WTC11 (cell line): ENCODE measurements at regions not wholly inside any gene's neighbourhood (a gene's known extent, or its start where the extent isn't known, plus 50 kb on each side); places are given as distances from the start of the nearest gene placed in this dataset.

Experiments used
- ATAC-seq: fragments of 200-7000 bp; cut with Tn5 transposase; 2 replicates; pipeline ENCODE4 v1.10.0; 2021; ENCODE audit warnings: mild to moderate bottlenecking, moderate library complexity
- CTCF ChIA-PET: fragments of 300-600 bp; sonication (Branson Sonifier 250); formaldehyde crosslinking; loops from one replicate; lab custom pipeline; 2021; ENCODE audit warnings: antibody characterized with exemption; lab: Charles Lee
- POLR2A ChIA-PET: fragments of 350-600 bp; sonication (Branson Sonifier 250); formaldehyde crosslinking; loops from one replicate; lab custom pipeline; 2021; ENCODE audit warnings: antibody characterized with exemption; lab: Charles Lee
- DNase-seq: peaks from one replicate; pipeline ENCODE4 v3.0.0; 2021; ENCODE audit warnings: low spot score
- H3K27ac Mint-ChIP-seq: 2 replicates; pipeline ENCODE4 v1.8.0; 2021; ENCODE audit warnings: mixed read lengths
- H3K27me3 Mint-ChIP-seq: 2 replicates; pipeline ENCODE4 v1.8.0; 2021; ENCODE audit warnings: low read depth, mild to moderate bottlenecking, moderate library complexity, mixed read lengths
- H3K36me3 Mint-ChIP-seq: 2 replicates; pipeline ENCODE4 v1.8.0; 2021; ENCODE audit warnings: mixed read lengths
- H3K4me1 Mint-ChIP-seq: 2 replicates; pipeline ENCODE4 v1.8.0; 2022; ENCODE audit warnings: mixed read lengths
- H3K4me3 Mint-ChIP-seq: 2 replicates; pipeline ENCODE4 v1.8.0; 2021; ENCODE audit warnings: mild to moderate bottlenecking, moderate library complexity, mixed read lengths
- H3K9me3 Mint-ChIP-seq: 2 replicates; pipeline ENCODE4 v1.8.0; 2021; ENCODE audit warnings: mixed read lengths
- CBFB ChIP-seq: sonication (generic); formaldehyde crosslinking; IDR thresholded peaks from 2 replicates; pipeline ENCODE4 v1.8.1; 2022; ENCODE audit warnings: mild to moderate bottlenecking, low read depth, missing genetic modification reagents
- ELF4 ChIP-seq: sonication (generic); formaldehyde crosslinking; IDR thresholded peaks from 2 replicates; pipeline ENCODE4 v1.8.1; 2022; ENCODE audit warnings: low read depth, mild to moderate bottlenecking, moderate library complexity, missing genetic modification reagents
- ESRRA ChIP-seq: sonication (generic); formaldehyde crosslinking; IDR thresholded peaks from 2 replicates; pipeline ENCODE4 v1.8.1; 2022; ENCODE audit warnings: mild to moderate bottlenecking, missing genetic modification reagents, borderline replicate concordance
- GABPB1 ChIP-seq: sonication (generic); formaldehyde crosslinking; IDR thresholded peaks from 2 replicates; pipeline ENCODE4 v1.8.1; 2023; ENCODE audit warnings: mild to moderate bottlenecking, missing genetic modification reagents
- HMGA2 ChIP-seq: fragments of 250-450 bp; sonication (Bioruptor Pico); IDR thresholded peaks from 2 replicates; pipeline ENCODE4 v1.4.0; 2021; ENCODE audit warnings: mild to moderate bottlenecking, moderate library complexity
- IRF2 ChIP-seq: sonication (generic); formaldehyde crosslinking; IDR thresholded peaks from 2 replicates; pipeline ENCODE4 v1.8.0; 2022; ENCODE audit warnings: low read depth, missing genetic modification reagents, borderline replicate concordance
- KAT7 ChIP-seq: sonication (generic); formaldehyde crosslinking; IDR thresholded peaks from 2 replicates; pipeline ENCODE4 v1.8.1; 2023; ENCODE audit warnings: missing genetic modification reagents, mild to moderate bottlenecking, borderline replicate concordance
- MLX ChIP-seq: sonication (generic); formaldehyde crosslinking; IDR thresholded peaks from 2 replicates; pipeline ENCODE4 v1.8.1; 2023; ENCODE audit warnings: mild to moderate bottlenecking, missing genetic modification reagents, moderate library complexity
- MYBL2 ChIP-seq: sonication (generic); formaldehyde crosslinking; IDR thresholded peaks from 2 replicates; pipeline ENCODE4 v1.8.1; 2023; ENCODE audit warnings: mild to moderate bottlenecking, moderate library complexity, missing genetic modification reagents
- NFATC4 ChIP-seq: fragments of 250-450 bp; sonication (Bioruptor Pico); IDR thresholded peaks from 2 replicates; pipeline ENCODE4 v1.9.0; 2021; ENCODE audit warnings: mild to moderate bottlenecking
- NFE2L1 ChIP-seq: sonication (generic); formaldehyde crosslinking; IDR thresholded peaks from 2 replicates; pipeline ENCODE4 v1.8.1; 2023; ENCODE audit warnings: missing genetic modification reagents
- NFYB ChIP-seq: sonication (generic); formaldehyde crosslinking; conservative IDR thresholded peaks from 2 replicates; pipeline ENCODE4 v1.8.0; 2022; ENCODE audit warnings: low read depth, missing genetic modification reagents
- NR2C2 ChIP-seq: sonication (generic); formaldehyde crosslinking; IDR thresholded peaks from 2 replicates; pipeline ENCODE4 v1.8.0; 2022; ENCODE audit warnings: mild to moderate bottlenecking, missing genetic modification reagents
- RELA ChIP-seq: sonication (generic); formaldehyde crosslinking; IDR thresholded peaks from 2 replicates; pipeline ENCODE4 v1.8.1; 2022; ENCODE audit warnings: missing genetic modification reagents, mild to moderate bottlenecking, borderline replicate concordance
- SOX15 ChIP-seq: fragments of 250-450 bp; sonication (Bioruptor Pico); IDR thresholded peaks from 2 replicates; pipeline ENCODE4 v1.9.0; 2021; ENCODE audit warnings: mild to moderate bottlenecking
- SP1 ChIP-seq: sonication (generic); formaldehyde crosslinking; conservative IDR thresholded peaks from 2 replicates; pipeline ENCODE4 v1.8.1; 2022; ENCODE audit warnings: missing genetic modification reagents
- TCF7 ChIP-seq: sonication (generic); formaldehyde crosslinking; IDR thresholded peaks from 2 replicates; pipeline ENCODE4 v1.8.0; 2022; ENCODE audit warnings: mild to moderate bottlenecking, low read depth, missing genetic modification reagents, moderate library complexity
- TEAD1 ChIP-seq: sonication (generic); formaldehyde crosslinking; IDR thresholded peaks from 2 replicates; pipeline ENCODE4 v1.8.0; 2022; ENCODE audit warnings: mild to moderate bottlenecking, missing genetic modification reagents
- ZBTB21 ChIP-seq: sonication (generic); formaldehyde crosslinking; IDR thresholded peaks from 2 replicates; pipeline ENCODE4 v1.8.1; 2023; ENCODE audit warnings: mild to moderate bottlenecking, missing genetic modification reagents, borderline replicate concordance
- ZNF121 ChIP-seq: sonication (generic); formaldehyde crosslinking; IDR thresholded peaks from 2 replicates; pipeline ENCODE4 v1.8.0; 2023; ENCODE audit warnings: missing genetic modification reagents
- ZNF219 ChIP-seq: sonication (generic); formaldehyde crosslinking; IDR thresholded peaks from 2 replicates; pipeline ENCODE4 v1.8.0; 2023; ENCODE audit warnings: missing genetic modification reagents, mild to moderate bottlenecking, borderline replicate concordance
- ZNF416 ChIP-seq: fragments of 250-450 bp; sonication (Bioruptor Pico); IDR thresholded peaks from 2 replicates; pipeline ENCODE4 v1.9.0; 2021; ENCODE audit warnings: mild to moderate bottlenecking, inconsistent platforms
- TF ChIP-seq, protein P1 (sequence below): fragments of 250-450 bp; sonication (Bioruptor Pico); conservative IDR thresholded peaks from 2 replicates; pipeline ENCODE4 v1.9.0; 2021; ENCODE audit warnings: mild to moderate bottlenecking
- TF ChIP-seq, protein P2 (sequence below): sonication (generic); formaldehyde crosslinking; IDR thresholded peaks from 2 replicates; pipeline ENCODE4 v1.8.1; 2022; ENCODE audit warnings: missing genetic modification reagents, borderline replicate concordance
- TF ChIP-seq, protein P3 (sequence below): sonication (generic); formaldehyde crosslinking; conservative IDR thresholded peaks from 2 replicates; pipeline ENCODE4 v1.8.1; 2022; ENCODE audit warnings: mild to moderate bottlenecking, missing genetic modification reagents
- TF ChIP-seq, protein P4 (sequence below): fragments of 200-600 bp; IDR thresholded peaks from 2 replicates; pipeline ENCODE4 v1.8.0; 2022; ENCODE audit warnings: antibody characterized with exemption
- TF ChIP-seq, protein P5 (sequence below): sonication (generic); formaldehyde crosslinking; conservative IDR thresholded peaks from 2 replicates; pipeline ENCODE4 v1.8.1; 2023; ENCODE audit warnings: mild to moderate bottlenecking, low read depth, missing genetic modification reagents, moderate library complexity

GRCh38 chr15:37771465-37771864, 163.0 kb upstream of the TMCO5A start (continued):
- TF ChIP-seq, protein P1, sequence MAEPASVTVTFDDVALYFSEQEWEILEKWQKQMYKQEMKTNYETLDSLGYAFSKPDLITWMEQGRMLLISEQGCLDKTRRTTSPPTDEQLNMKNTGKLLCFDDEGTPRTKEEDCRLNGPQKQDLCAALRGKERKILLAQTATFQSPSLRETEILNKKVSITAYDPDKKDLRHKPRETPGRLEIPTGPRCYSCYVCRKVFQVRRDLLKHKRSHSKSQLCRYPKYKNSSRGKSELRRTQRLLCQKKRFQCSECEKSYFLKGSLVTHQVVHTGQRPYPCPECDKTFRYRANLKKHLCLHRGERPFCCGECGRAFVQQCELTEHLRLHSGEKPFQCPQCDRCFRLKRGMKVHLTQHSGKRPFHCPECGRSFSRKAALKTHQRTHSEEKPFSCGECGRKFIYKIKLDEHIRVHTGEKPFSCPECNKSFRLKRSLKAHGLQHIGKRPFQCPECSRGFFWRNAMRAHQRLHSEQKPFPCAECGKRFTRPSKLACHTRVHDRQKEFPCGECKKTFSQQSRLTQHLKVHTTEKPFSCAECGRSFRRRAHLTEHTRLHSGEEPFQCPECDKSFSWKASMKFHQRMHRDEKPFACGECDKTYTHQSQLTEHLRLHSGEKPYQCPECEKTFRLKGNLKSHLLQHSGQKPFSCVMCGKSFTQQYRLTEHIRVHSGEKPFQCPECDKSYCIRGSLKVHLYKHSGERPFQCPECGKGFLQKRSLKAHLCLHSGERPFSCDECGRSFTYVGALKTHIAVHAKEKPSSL (CRISPR knock-in tag): no peak
- no peak for TF ChIP-seq TCF7 (CRISPR knock-in tag)
- TF ChIP-seq, protein P2, sequence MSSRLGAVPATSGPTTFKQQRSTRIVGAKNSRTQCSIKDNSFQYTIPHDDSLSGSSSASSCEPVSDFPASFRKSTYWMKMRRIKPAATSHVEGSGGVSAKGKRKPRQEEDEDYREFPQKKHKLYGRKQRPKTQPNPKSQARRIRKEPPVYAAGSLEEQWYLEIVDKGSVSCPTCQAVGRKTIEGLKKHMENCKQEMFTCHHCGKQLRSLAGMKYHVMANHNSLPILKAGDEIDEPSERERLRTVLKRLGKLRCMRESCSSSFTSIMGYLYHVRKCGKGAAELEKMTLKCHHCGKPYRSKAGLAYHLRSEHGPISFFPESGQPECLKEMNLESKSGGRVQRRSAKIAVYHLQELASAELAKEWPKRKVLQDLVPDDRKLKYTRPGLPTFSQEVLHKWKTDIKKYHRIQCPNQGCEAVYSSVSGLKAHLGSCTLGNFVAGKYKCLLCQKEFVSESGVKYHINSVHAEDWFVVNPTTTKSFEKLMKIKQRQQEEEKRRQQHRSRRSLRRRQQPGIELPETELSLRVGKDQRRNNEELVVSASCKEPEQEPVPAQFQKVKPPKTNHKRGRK (CRISPR knock-in tag): no peak
- TF ChIP-seq GABPB1 (CRISPR knock-in tag): no peak
- no peak for TF ChIP-seq IRF2 (CRISPR knock-in tag)
- no peak for TF ChIP-seq ZNF219 (CRISPR knock-in tag)
- no peak for TF ChIP-seq SOX15 (CRISPR knock-in tag)
- TF ChIP-seq TEAD1 (CRISPR knock-in tag): no peak
- TF ChIP-seq SP1 (CRISPR knock-in tag): no peak
- TF ChIP-seq ZNF416: no peak

- DNase-seq (no peak), ATAC-seq (no peak)
- POLR2A ChIA-PET: no interaction called here
- no peaks in the 10 kb centered on the region for H3K4me1 Mint-ChIP-seq
- no peaks in the 10 kb centered on the region for H3K27me3 Mint-ChIP-seq
- TF ChIP-seq, protein P3, sequence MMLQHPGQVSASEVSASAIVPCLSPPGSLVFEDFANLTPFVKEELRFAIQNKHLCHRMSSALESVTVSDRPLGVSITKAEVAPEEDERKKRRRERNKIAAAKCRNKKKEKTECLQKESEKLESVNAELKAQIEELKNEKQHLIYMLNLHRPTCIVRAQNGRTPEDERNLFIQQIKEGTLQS: no peak
- TF ChIP-seq ZNF121 (CRISPR knock-in tag): no peak
- no peak for TF ChIP-seq MYBL2
- TF ChIP-seq, protein P4, sequence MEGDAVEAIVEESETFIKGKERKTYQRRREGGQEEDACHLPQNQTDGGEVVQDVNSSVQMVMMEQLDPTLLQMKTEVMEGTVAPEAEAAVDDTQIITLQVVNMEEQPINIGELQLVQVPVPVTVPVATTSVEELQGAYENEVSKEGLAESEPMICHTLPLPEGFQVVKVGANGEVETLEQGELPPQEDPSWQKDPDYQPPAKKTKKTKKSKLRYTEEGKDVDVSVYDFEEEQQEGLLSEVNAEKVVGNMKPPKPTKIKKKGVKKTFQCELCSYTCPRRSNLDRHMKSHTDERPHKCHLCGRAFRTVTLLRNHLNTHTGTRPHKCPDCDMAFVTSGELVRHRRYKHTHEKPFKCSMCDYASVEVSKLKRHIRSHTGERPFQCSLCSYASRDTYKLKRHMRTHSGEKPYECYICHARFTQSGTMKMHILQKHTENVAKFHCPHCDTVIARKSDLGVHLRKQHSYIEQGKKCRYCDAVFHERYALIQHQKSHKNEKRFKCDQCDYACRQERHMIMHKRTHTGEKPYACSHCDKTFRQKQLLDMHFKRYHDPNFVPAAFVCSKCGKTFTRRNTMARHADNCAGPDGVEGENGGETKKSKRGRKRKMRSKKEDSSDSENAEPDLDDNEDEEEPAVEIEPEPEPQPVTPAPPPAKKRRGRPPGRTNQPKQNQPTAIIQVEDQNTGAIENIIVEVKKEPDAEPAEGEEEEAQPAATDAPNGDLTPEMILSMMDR: no peak
- TF ChIP-seq HMGA2: no peak
- no peak for TF ChIP-seq ELF4 (CRISPR knock-in tag)
- no peak for TF ChIP-seq NR2C2 (CRISPR knock-in tag)
- no peak for TF ChIP-seq NFATC4
- no peak for TF ChIP-seq ZNF416
- TF ChIP-seq MLX (CRISPR knock-in tag): no peak
- TF ChIP-seq, all 79 proteins: peak for 0
- no peak overlapping the region for H3K4me3 Mint-ChIP-seq
- no peaks in the 10 kb centered on the region for H3K9me3 Mint-ChIP-seq
- CTCF ChIA-PET: no interaction called here
- no peaks in the 10 kb centered on the region for H3K36me3 Mint-ChIP-seq
- no peak overlapping the region for H3K27ac Mint-ChIP-seq
These were observed 161.2 kb upstream of the TMCO5A start for GRCh38 chr15:37773111-37773860.

DNA sequence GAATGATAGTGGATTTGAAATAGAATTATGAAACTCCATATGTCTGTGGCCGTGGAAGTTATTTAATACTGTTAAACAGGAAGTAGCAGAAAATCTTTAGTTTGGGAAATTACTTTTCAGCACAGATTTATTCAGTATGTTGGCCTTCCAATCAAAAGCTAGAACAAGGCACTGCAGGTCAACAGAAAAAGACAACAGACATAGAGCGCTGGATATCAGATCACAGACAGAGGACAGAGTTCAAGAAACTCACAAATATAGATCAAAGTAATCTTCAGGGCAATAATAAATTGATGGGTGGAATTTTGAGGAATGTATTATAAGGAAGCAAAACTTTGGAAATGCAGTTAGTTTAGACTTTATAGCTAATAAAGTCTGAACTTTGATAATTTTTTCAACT, 159.5 kb upstream of the TMCO5A start:
- Mint-ChIP-seq H3K36me3 (no peaks in the 10 kb centered on the region), H3K27me3 (no peaks in the 10 kb centered on the region), H3K27ac (no peak overlapping the region), H3K9me3 (no peaks in the 10 kb centered on the region), H3K4me3 (no peak overlapping the region), H3K4me1 (no peaks in the 10 kb centered on the region)
- ATAC-seq (no peak), DNase-seq (no peak)
- CTCF ChIA-PET: no interaction called here
- POLR2A ChIA-PET: no interaction called here
- no peak for TF ChIP-seq KAT7 (CRISPR knock-in tag)
- TF ChIP-seq TCF7 (CRISPR knock-in tag): no peak
- no peak for TF ChIP-seq RELA (CRISPR knock-in tag)
- no peak for TF ChIP-seq ZNF416
- no peak for TF ChIP-seq NFE2L1 (CRISPR knock-in tag)
- no peak for TF ChIP-seq CBFB (CRISPR knock-in tag)
- no peak for TF ChIP-seq ESRRA
- TF ChIP-seq, protein P5, sequence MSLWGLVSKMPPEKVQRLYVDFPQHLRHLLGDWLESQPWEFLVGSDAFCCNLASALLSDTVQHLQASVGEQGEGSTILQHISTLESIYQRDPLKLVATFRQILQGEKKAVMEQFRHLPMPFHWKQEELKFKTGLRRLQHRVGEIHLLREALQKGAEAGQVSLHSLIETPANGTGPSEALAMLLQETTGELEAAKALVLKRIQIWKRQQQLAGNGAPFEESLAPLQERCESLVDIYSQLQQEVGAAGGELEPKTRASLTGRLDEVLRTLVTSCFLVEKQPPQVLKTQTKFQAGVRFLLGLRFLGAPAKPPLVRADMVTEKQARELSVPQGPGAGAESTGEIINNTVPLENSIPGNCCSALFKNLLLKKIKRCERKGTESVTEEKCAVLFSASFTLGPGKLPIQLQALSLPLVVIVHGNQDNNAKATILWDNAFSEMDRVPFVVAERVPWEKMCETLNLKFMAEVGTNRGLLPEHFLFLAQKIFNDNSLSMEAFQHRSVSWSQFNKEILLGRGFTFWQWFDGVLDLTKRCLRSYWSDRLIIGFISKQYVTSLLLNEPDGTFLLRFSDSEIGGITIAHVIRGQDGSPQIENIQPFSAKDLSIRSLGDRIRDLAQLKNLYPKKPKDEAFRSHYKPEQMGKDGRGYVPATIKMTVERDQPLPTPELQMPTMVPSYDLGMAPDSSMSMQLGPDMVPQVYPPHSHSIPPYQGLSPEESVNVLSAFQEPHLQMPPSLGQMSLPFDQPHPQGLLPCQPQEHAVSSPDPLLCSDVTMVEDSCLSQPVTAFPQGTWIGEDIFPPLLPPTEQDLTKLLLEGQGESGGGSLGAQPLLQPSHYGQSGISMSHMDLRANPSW (CRISPR knock-in tag): no peak
- no peak for TF ChIP-seq NR2C2 (CRISPR knock-in tag)
- no peak for TF ChIP-seq ZBTB21
- no peak for TF ChIP-seq NFYB
